Ishikawa (cell line): ENCODE measurements at regions not wholly inside any gene's neighbourhood (a gene's known extent, or its start where the extent isn't known, plus 50 kb on each side); places are given as distances from the start of the nearest gene placed in this dataset.

Experiments used
- CEBPB ChIP-seq: IDR thresholded peaks from 2 replicates; pipeline ENCODE4 v1.6.1; 2012
- CREB1 ChIP-seq: IDR thresholded peaks from 2 replicates; pipeline ENCODE4 v1.6.1; 2012; ENCODE audit warnings: low read depth
- EGR1 ChIP-seq: IDR thresholded peaks from 2 replicates; pipeline ENCODE4 v1.6.1; 2012
- EP300 ChIP-seq: IDR thresholded peaks from 2 replicates; pipeline ENCODE4 v1.6.1; 2012; ENCODE audit warnings: borderline replicate concordance
- FOXM1 ChIP-seq: IDR thresholded peaks from 2 replicates; pipeline ENCODE4 v1.6.1; 2012; ENCODE audit warnings: low read depth, borderline replicate concordance
- NFIC ChIP-seq: IDR thresholded peaks from 2 replicates; pipeline ENCODE4 v1.6.1; 2012
- RAD21 ChIP-seq: IDR thresholded peaks from 2 replicates; pipeline ENCODE4 v1.6.1; 2012; ENCODE audit warnings: low read depth
- TAF1 ChIP-seq: IDR thresholded peaks from 2 replicates; pipeline ENCODE4 v1.6.1; 2012; ENCODE audit warnings: low read depth, mild to moderate bottlenecking
- TCF12 ChIP-seq: IDR thresholded peaks from 2 replicates; pipeline ENCODE4 v1.6.1; 2012; ENCODE audit warnings: low read depth
- TEAD4 ChIP-seq: IDR thresholded peaks from 2 replicates; pipeline ENCODE4 v1.6.1; 2012
- YY1 ChIP-seq: IDR thresholded peaks from 2 replicates; pipeline ENCODE4 v1.6.1; 2012; ENCODE audit warnings: low read depth
- ZBTB7A ChIP-seq: IDR thresholded peaks from 2 replicates; pipeline ENCODE4 v1.6.1; 2012; ENCODE audit warnings: low read depth
- TF ChIP-seq, protein P1 (sequence below): IDR thresholded peaks from 2 replicates; pipeline ENCODE4 v1.6.1; 2012
- TF ChIP-seq, protein P2 (sequence below): IDR thresholded peaks from 2 replicates; pipeline ENCODE4 v1.6.1; 2012
- TF ChIP-seq, protein P3 (sequence below): IDR thresholded peaks from 2 replicates; pipeline ENCODE4 v1.6.1; 2012; ENCODE audit warnings: low read depth, mild to moderate bottlenecking

DNA sequence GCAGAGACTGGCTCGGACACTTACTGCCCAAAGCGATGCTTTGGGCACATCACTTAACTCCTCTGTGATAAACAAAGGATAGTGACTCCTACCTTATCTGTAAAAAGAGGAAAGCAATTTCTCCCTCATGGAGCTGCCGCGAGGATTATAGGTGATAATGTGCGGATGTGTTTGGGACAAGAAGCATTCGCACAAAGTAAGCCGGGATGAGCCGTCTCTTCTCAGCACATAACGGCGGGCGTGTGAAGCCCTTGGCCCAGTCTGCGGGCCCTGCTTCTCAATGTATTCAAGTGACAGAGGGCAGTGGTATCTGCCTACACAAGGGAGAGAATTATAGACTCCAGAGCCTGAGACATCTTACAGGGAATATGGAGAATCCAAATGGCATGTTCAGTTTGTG lies 550.3 kb upstream of the CPEB2 start:
- TF ChIP-seq TEAD4 (no peak), YY1 (no peak)
- TF ChIP-seq, protein P1, sequence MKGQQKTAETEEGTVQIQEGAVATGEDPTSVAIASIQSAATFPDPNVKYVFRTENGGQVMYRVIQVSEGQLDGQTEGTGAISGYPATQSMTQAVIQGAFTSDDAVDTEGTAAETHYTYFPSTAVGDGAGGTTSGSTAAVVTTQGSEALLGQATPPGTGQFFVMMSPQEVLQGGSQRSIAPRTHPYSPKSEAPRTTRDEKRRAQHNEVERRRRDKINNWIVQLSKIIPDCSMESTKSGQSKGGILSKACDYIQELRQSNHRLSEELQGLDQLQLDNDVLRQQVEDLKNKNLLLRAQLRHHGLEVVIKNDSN: no peak

DNA sequence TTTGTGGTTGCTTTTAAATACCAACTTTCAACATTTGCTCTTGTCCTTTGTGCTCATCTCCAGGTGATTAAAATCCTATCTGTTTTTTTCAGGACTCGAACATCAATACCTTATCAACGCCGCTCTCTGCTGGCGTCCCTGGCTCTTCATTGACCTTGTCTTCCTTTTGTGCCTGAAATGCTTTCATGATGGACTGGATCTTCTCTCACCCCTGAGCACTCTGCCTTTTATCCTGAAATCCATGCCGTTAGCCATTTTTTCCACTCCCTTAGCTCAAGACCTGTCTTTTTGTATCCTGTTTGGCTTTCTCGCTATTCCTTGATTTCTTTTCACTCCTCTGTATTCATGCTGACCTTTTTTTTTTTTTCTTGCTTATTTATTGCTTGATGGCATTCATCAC lies 549.5 kb upstream of the CPEB2 start:
- TF ChIP-seq TCF12 (no peak), RAD21 (no peak), EP300 (no peak)
- TF ChIP-seq, protein P1: no peak

DNA sequence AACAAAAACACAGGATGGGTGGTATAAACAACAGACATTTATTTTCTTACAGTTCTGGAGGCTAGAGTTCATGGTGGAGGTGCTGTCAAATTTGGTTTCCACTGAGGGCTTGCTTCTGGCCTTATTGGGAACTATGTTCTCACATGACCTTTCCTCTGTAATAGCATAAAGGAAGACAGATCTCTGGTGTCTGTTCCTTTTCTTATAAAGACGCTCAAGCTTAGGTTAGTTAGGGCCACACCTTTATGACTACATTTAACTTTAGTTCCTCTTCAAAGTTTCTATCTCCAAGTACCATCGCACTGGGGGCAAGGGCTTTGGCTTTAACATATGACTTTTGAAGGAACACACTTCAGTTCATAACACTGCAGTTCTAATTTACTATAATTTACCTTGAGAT lies 543.8 kb upstream of the CPEB2 start:
- no peak for TF ChIP-seq TAF1
- TF ChIP-seq, protein P2, sequence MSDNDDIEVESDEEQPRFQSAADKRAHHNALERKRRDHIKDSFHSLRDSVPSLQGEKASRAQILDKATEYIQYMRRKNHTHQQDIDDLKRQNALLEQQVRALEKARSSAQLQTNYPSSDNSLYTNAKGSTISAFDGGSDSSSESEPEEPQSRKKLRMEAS: no peak
- TF ChIP-seq TEAD4: no peak
- no peak for TF ChIP-seq EGR1
- no peak for TF ChIP-seq CEBPB
- TF ChIP-seq NFIC: no peak
- TF ChIP-seq EP300: no peak
- no peak for TF ChIP-seq ZBTB7A
- no peak for TF ChIP-seq TCF12
- TF ChIP-seq FOXM1: no peak
- TF ChIP-seq, protein P3, sequence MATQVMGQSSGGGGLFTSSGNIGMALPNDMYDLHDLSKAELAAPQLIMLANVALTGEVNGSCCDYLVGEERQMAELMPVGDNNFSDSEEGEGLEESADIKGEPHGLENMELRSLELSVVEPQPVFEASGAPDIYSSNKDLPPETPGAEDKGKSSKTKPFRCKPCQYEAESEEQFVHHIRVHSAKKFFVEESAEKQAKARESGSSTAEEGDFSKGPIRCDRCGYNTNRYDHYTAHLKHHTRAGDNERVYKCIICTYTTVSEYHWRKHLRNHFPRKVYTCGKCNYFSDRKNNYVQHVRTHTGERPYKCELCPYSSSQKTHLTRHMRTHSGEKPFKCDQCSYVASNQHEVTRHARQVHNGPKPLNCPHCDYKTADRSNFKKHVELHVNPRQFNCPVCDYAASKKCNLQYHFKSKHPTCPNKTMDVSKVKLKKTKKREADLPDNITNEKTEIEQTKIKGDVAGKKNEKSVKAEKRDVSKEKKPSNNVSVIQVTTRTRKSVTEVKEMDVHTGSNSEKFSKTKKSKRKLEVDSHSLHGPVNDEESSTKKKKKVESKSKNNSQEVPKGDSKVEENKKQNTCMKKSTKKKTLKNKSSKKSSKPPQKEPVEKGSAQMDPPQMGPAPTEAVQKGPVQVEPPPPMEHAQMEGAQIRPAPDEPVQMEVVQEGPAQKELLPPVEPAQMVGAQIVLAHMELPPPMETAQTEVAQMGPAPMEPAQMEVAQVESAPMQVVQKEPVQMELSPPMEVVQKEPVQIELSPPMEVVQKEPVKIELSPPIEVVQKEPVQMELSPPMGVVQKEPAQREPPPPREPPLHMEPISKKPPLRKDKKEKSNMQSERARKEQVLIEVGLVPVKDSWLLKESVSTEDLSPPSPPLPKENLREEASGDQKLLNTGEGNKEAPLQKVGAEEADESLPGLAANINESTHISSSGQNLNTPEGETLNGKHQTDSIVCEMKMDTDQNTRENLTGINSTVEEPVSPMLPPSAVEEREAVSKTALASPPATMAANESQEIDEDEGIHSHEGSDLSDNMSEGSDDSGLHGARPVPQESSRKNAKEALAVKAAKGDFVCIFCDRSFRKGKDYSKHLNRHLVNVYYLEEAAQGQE: no peak
- no peak for TF ChIP-seq CREB1
- no peak for TF ChIP-seq YY1
- TF ChIP-seq RAD21: no peak
- TF ChIP-seq, protein P1: no peak

DNA sequence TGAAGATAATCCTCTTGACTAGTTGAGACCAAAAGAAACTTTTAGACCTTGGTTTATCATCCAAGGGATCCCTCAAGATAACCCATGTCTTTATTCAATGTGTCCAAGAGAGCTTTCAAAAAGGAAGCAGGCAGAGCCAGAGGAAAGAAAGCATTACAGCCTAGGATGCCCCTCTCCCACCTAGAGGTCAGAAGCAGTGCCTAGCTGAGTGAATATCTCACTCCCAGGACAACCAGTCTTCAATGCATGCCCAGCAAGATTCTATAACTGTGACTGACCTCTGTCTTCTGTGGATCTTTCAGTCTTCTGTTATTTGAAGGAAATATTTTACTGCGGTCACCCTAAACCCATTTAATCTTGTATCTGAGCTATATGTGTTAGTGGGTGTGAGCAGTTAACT lies 537.2 kb upstream of the CPEB2 start:
- TF ChIP-seq, protein P1: no peak
- TF ChIP-seq, protein P2: no peak
- TF ChIP-seq EGR1 (no peak), CEBPB (no peak), YY1 (no peak), TCF12 (no peak), RAD21 (no peak), NFIC (no peak), ZBTB7A (no peak), FOXM1 (no peak), TAF1 (no peak), CREB1 (no peak), EP300 (no peak)
- TF ChIP-seq, protein P3: no peak

DNA sequence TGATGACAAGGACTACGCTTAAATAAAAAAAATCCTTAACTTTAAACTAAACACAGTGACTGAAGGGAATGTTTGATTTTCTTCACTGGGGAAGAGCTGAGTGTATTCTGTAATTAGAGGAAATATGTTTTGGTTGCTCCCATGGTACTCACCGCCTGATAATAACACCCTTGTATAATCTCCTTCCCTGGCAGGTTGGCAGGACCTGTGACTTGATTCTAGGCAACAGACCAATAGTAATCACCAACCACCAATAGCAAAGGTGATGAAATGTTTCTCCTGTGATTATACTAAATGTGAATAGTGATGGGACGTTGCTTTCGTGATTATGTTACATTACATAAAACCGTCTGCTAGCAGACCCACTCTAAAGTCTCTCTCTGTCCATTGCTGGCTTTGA lies 536.8 kb upstream of the CPEB2 start:
- TF ChIP-seq FOXM1 (no peak), TAF1 (no peak), CEBPB (no peak), YY1 (no peak), ZBTB7A (no peak), TEAD4 (no peak), NFIC (no peak), EGR1 (no peak), RAD21 (no peak), CREB1 (no peak)
- TF ChIP-seq, protein P3: no peak
- TF ChIP-seq, protein P1: no peak
